ENCODE measurements at regions not wholly inside any gene's neighbourhood (a gene's known extent, or its start where the extent isn't known, plus 50 kb on each side); places are given as distances from the start of the nearest gene placed in this dataset.

DNA sequence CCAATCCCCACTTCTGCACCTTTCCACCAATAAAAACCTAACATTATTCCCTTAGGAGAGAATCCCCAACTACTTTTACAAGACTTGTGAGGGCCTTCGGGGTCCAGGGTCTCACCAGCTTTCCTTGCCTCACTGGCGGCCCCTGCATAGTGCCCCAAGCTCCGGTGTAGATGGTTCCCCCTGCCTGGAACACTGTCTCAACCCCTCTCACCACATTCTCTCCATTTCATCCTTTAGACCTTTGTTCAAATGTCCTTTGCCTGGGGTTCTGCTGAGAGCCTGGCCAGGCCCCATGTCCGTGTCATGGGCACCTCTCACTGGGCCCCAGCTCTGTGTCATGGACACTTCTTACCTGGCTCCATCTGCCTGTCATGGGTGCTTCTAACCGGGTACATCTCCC lies 64.5 kb upstream of the SORCS3 start:
- no peak for DNase-seq (ENCODE audit: low read depth in 2 of 2)

- DNase-seq (ENCODE audit: low read depth in 2 of 2), result no peak
Observed at GRCh38 chr10:104577163-104577562, 63.9 kb upstream of the SORCS3 start.

- no peak for DNase-seq (ENCODE audit: low read depth in 2 of 2)
Observed at GRCh38 chr10:104577861-104578521, 63.1 kb upstream of the SORCS3 start.

- no peak for DNase-seq (ENCODE audit: low read depth in 2 of 2)
Observed at GRCh38 chr10:104578671-104579070, 62.4 kb upstream of the SORCS3 start.

DNA sequence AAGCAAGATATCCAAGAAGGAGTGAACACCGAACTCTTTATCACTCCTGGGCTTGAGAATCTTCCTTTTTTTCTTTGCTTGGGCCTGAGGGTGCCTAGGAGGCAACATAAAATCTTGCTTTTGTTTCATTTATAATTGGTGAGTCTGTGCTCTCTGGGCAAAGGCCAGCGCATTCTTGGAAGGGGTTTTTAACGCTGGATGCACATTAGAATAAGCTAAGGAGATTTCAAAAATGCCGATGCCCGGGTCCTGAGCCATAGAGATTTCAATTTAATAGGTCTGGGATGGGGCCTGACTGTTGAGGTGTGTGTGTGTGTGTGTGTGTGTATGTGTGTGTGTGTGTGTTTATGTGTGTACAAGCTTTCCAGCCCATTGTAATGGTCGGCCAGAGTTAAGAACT lies 62.0 kb upstream of the SORCS3 start:
- DNase-seq (ENCODE audit: low read depth in 2 of 2), result no peak

GRCh38 chr10:104580321-104580720 lies 60.8 kb upstream of the SORCS3 start:
- DNase-seq (ENCODE audit: low read depth in 2 of 2), result no peak

DNA sequence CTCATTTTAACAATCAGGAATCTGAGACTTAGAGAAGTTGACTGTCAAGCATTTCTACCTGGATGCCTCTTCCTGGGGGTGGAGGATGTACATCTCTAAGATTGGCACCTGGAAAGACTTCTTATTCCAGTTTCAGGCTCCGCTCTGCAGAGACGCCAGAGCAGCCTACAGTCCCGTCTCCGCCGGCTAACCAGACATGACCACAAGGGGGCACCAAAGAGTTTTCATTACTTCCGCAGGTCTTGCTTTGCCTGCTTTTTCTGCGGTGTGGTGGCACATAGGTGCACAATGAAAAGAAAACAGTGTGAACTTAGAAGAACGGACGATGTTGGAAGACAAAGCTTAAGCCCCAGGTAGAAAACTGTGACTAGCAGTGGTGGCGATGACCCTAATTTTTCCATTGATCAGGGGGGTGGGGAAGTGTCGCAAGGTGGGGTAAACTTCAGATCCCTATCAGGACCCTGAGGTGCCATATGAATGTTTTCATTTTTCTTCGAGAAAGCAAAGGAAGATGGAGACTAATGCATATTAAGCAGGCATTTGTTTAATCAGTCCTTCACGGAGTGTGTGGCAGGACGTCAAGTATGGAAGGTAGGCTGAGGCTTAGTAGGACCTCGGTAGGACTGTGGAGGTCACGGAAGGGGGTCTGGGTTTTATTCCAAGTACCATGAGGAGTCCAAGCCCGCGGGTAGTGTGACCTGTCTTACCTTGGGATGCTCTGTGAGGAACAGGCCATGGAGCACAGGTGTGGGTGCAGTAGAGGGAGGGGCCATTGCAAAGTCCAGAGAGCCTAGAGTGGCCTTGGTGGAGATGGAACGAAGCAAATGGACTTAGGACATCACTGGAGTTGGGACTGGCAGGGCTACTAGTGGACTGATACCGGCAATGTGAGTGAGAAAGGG lies 60.1 kb upstream of the SORCS3 start:
- peak; percentile 27 to 34 for DNase-seq (ENCODE audit: low read depth in 2 of 2)

- no peak for DNase-seq (ENCODE audit: low read depth in 2 of 2)
Observed at GRCh38 chr10:104581884-104582601, 59.0 kb upstream of the SORCS3 start.

- no peak for DNase-seq (ENCODE audit: low read depth in 2 of 2)
Observed at GRCh38 chr10:104582602-104582951, 58.5 kb upstream of the SORCS3 start.

- DNase-seq (ENCODE audit: low read depth in 2 of 2), result no peak
Observed at GRCh38 chr10:104582966-104583365, 58.1 kb upstream of the SORCS3 start.

- no peak for DNase-seq (ENCODE audit: low read depth in 2 of 2)
Observed at GRCh38 chr10:104584541-104584940, 56.5 kb upstream of the SORCS3 start.

DNA sequence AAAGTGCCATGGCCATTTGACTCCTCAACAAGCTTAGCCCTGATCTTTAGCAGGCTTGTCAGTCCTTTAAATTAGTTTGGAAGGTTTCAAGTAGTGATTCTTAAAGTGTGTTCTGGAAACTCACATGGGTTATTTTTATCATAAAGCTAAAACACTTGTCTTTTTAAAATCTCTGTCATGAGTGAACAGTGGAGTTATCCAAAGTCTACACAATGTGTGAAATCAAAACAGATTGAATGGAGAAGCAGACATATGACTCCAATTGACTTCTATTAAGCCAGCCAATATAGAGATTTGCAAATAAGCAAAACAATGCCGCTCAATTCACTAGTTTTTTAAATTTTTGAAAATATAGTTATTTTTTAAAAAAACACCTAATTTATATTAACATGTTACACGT lies 53.3 kb upstream of the SORCS3 start:
- no peak for DNase-seq (ENCODE audit: low read depth in 2 of 2)

GRCh38 chr10:104589431-104589830 lies 51.7 kb upstream of the SORCS3 start:
- no peak for DNase-seq (ENCODE audit: low read depth in 2 of 2)

DNA sequence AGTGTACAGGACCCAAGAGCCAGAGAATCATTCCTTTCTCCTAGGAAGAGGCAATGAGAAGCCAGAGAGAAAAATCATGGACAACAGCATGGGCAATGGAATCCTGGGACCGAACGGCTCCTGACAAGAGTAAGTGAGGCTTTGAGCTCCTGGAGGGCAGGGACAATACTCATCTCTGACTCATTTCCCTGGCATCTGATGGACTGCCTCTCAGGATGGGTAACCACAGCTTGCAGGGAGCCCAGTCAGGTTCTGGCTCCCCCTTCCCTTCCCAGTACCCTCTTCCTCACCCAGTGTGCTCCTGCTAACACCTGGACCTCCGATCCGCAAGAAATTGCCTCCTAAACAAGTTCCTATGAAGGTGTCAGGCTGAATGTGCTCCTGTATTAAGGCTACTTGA lies 51.2 kb upstream of the SORCS3 start:
- DNase-seq (ENCODE audit: low read depth in 2 of 2), result no peak

Measured in stimulated activated CD8-positive, alpha-beta memory T cell treated with anti-CD3 and anti-CD28 coated beads, Interleukin-2, amount 100 ng/mL, for 1 hour (primary cell).